OCI-LY1 (cell line): ENCODE measurements at regions not wholly inside any gene's neighbourhood (a gene's known extent, or its start where the extent isn't known, plus 50 kb on each side); places are given as distances from the start of the nearest gene placed in this dataset.

ENCODE experiments used
- H2AFZ ChIP-seq: fragments of 200-600 bp; sonication (generic), shearing (Covaris generic); 2 replicates; pipeline ENCODE4 v1.6.0; 2014; ENCODE audit warnings: antibody characterized with exemption, mild to moderate bottlenecking, low read length
- H3F3A ChIP-seq: fragments of 200-600 bp; sonication (generic), shearing (Covaris generic); 2 replicates; pipeline ENCODE4 v1.6.0; 2014; ENCODE audit warnings: mild to moderate bottlenecking, antibody characterized with exemption, low read length, moderate library complexity; ENCODE audit not compliant: insufficient read depth
- H3K27ac ChIP-seq: fragments of 200-600 bp; sonication (generic); 2 replicates; pipeline ENCODE4 v1.5.1; 2014; ENCODE audit warnings: low read length, mixed run types, mild to moderate bottlenecking, low read depth; ENCODE audit not compliant: poor library complexity, severe bottlenecking
- H3K27me3 ChIP-seq: fragments of 200-600 bp; sonication (generic); 2 replicates; pipeline ENCODE4 v1.6.0; 2014; ENCODE audit warnings: antibody characterized with exemption, mild to moderate bottlenecking, low read length, moderate library complexity; ENCODE audit not compliant: insufficient read depth
- H3K36me3 ChIP-seq: fragments of 200-600 bp; sonication (generic); 2 replicates; pipeline ENCODE4 v1.6.1; 2014; ENCODE audit warnings: mild to moderate bottlenecking, antibody characterized with exemption, low read length, moderate library complexity, mixed read lengths; ENCODE audit not compliant: insufficient read depth
- H3K4me1 ChIP-seq: fragments of 200-600 bp; sonication (generic); 2 replicates; pipeline ENCODE4 v1.5.1; 2014; ENCODE audit warnings: mild to moderate bottlenecking, low read length, moderate library complexity; ENCODE audit not compliant: insufficient read depth, severe bottlenecking
- H3K4me2 ChIP-seq: fragments of 200-600 bp; sonication (generic), shearing (Covaris generic); 2 replicates; pipeline ENCODE4 v1.6.1; 2014; ENCODE audit warnings: low read length
- H3K4me3 ChIP-seq: fragments of 200-600 bp; sonication (generic); 2 replicates; pipeline ENCODE4 v1.5.1; 2014; ENCODE audit warnings: low read length, low read depth, mild to moderate bottlenecking, mixed read lengths; ENCODE audit not compliant: poor library complexity, severe bottlenecking
- H3K79me2 ChIP-seq: fragments of 200-600 bp; shearing (Covaris generic); 2 replicates; pipeline ENCODE4 v1.6.1; 2016; ENCODE audit warnings: mixed run types, low read length, mixed read lengths; ENCODE audit not compliant: insufficient read depth
- H3K9ac ChIP-seq: fragments of 200-600 bp; sonication (generic), shearing (Covaris generic); 2 replicates; pipeline ENCODE4 v1.6.1; 2014; ENCODE audit warnings: mild to moderate bottlenecking, low read length, mixed read lengths
- H3K9me2 ChIP-seq: fragments of 200-600 bp; sonication (generic), shearing (Covaris generic); 2 replicates; pipeline ENCODE4 v1.6.1; 2014; ENCODE audit warnings: low read depth, mild to moderate bottlenecking, low read length, mixed read lengths
- H3K9me3 ChIP-seq: fragments of 200-600 bp; shearing (Covaris generic); 2 replicates; pipeline ENCODE4 v1.6.1; 2014; ENCODE audit warnings: low read length, mixed read lengths
- H4K20me1 ChIP-seq: fragments of 200-600 bp; sonication (generic), shearing (Covaris generic); 2 replicates; pipeline ENCODE4 v1.6.0; 2016; ENCODE audit warnings: mild to moderate bottlenecking, low read length; ENCODE audit not compliant: insufficient read depth
- EZH2 ChIP-seq: fragments of 200-600 bp; sonication (generic), shearing (Covaris generic); IDR thresholded peaks from 2 replicates; pipeline ENCODE4 v1.8.0; 2017; ENCODE audit warnings: borderline replicate concordance, mixed run types, mild to moderate bottlenecking, antibody characterized with exemption, low read length, moderate library complexity, mixed read lengths
- TF ChIP-seq, protein P1 (sequence below): fragments of 200-600 bp; sonication (generic), shearing (Covaris generic); IDR thresholded peaks from 2 replicates; pipeline ENCODE4 v1.5.1; 2017; ENCODE audit warnings: mild to moderate bottlenecking, antibody characterized with exemption, low read length, moderate library complexity, mixed read lengths

DNA sequence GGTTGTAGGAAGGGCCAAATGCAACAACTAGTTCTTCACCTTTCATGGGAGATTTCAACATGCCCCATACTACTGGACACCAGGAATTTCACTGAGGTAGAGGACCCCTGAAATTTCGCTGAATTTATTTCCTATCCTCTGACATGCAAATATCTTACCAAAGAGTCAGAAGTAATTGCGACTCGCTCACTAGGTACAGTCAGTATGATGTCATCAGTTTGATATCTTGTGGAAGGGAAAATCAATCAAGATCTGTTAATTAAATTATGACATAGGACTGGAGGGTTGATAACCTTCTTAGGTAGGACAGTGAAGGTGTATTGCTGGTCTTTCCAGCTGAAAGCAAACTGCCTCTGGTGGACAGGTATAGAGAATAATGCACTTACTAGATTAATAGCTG lies 74.9 kb upstream of the TNIK start:
- no peak overlapping the region for H2AFZ ChIP-seq
- no peak overlapping the region for H3K27ac ChIP-seq
- H3K9me3 ChIP-seq = no peaks in the 10 kb centered on the region
- H3K4me3 ChIP-seq = no peak overlapping the region
- no peaks in the 10 kb centered on the region for H4K20me1 ChIP-seq
- no peaks in the 10 kb centered on the region for H3K9me2 ChIP-seq
- no peak overlapping the region for H3K4me2 ChIP-seq
- no peaks in the 10 kb centered on the region for H3K27me3 ChIP-seq
- H3F3A ChIP-seq = no peaks in the 10 kb centered on the region
- H3K9ac ChIP-seq = no peak overlapping the region
- no peaks in the 10 kb centered on the region for H3K4me1 ChIP-seq
- H3K36me3 ChIP-seq = no peaks in the 10 kb centered on the region
- TF ChIP-seq, protein P1, sequence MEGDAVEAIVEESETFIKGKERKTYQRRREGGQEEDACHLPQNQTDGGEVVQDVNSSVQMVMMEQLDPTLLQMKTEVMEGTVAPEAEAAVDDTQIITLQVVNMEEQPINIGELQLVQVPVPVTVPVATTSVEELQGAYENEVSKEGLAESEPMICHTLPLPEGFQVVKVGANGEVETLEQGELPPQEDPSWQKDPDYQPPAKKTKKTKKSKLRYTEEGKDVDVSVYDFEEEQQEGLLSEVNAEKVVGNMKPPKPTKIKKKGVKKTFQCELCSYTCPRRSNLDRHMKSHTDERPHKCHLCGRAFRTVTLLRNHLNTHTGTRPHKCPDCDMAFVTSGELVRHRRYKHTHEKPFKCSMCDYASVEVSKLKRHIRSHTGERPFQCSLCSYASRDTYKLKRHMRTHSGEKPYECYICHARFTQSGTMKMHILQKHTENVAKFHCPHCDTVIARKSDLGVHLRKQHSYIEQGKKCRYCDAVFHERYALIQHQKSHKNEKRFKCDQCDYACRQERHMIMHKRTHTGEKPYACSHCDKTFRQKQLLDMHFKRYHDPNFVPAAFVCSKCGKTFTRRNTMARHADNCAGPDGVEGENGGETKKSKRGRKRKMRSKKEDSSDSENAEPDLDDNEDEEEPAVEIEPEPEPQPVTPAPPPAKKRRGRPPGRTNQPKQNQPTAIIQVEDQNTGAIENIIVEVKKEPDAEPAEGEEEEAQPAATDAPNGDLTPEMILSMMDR = no peak
- no peak for TF ChIP-seq EZH2
- no peaks in the 10 kb centered on the region for H3K79me2 ChIP-seq

DNA sequence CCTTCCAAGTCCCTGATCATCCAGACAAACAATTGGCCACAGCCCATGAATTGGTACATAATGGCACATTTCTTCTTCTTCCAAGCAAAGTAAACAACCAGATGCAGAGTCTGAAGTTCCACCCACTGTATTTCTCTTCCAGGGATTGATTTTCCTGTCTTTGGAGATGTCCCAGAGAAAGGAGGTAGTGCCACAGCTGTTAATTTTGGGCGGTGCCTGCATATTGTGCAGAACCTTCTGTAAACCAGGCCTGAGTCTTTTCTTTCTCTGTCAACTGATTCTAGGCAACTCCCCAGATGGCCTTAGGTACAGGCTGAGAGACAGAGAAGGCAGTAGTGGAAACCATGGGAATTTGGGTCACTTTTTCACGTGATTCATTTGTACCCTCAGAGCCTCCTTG lies 73.5 kb upstream of the TNIK start:
- Histone ChIP-seq H3F3A (no peaks in the 10 kb centered on the region), H3K36me3 (no peaks in the 10 kb centered on the region), H3K27ac (no peak overlapping the region), H3K27me3 (no peaks in the 10 kb centered on the region), H3K4me1 (no peaks in the 10 kb centered on the region), H2AFZ (no peak overlapping the region), H3K9ac (no peak overlapping the region), H3K4me2 (no peak overlapping the region), H3K9me3 (no peaks in the 10 kb centered on the region), H3K4me3 (no peak overlapping the region), H3K79me2 (no peaks in the 10 kb centered on the region), H3K9me2 (no peaks in the 10 kb centered on the region), H4K20me1 (no peaks in the 10 kb centered on the region)
- TF ChIP-seq EZH2 = no peak
- TF ChIP-seq, protein P1 = no peak

DNA sequence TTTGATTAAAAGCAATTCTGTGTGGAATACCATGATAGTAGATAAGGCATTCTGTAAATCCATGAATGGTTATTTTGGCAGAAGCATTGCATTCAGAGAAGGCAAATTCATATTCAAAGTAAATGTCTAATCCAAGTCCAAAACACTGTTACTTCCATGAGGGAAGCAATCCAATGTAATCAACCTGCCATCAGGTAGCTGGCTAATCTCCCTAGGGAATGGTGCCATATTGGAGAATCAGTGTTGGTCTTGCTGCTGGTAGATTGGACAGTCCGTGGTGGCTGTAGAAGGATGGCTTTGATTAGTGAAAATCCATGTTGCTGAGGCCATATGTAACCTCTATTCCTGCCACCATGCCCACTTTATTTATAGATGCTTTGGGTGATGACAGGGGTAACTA lies 72.1 kb upstream of the TNIK start:
- no peak overlapping the region for H3K4me2 ChIP-seq
- no peaks in the 10 kb centered on the region for H3K9me2 ChIP-seq
- no peaks in the 10 kb centered on the region for H3K4me1 ChIP-seq
- H3K4me3 ChIP-seq = no peak overlapping the region
- H3K27ac ChIP-seq = no peak overlapping the region
- no peak overlapping the region for H3K9ac ChIP-seq
- H4K20me1 ChIP-seq = no peaks in the 10 kb centered on the region
- no peaks in the 10 kb centered on the region for H3F3A ChIP-seq
- no peaks in the 10 kb centered on the region for H3K79me2 ChIP-seq
- no peaks in the 10 kb centered on the region for H3K36me3 ChIP-seq
- H3K9me3 ChIP-seq = no peaks in the 10 kb centered on the region
- no peak for TF ChIP-seq EZH2
- TF ChIP-seq, protein P1 = no peak
- no peaks in the 10 kb centered on the region for H3K27me3 ChIP-seq
- no peak overlapping the region for H2AFZ ChIP-seq
